HepG2 (cell line): ENCODE measurements at regions not wholly inside any gene's neighbourhood (a gene's known extent, or its start where the extent isn't known, plus 50 kb on each side); places are given as distances from the start of the nearest gene placed in this dataset.

Experiments used
- ATAC-seq: fragments of 200-7000 bp; cut with Tn5 transposase; 3 replicates; pipeline ENCODE4 v1.9.1; 2020; ENCODE audit warnings: mild to moderate bottlenecking, moderate library complexity
- BruUV-seq: library from RNA; stranded (reverse); fragments of 400-500 nt; replicated peaks from 2 replicates; lab custom pipeline; 2021; lab: Mats Ljungman, UMichigan
- CTCF ChIA-PET: fragments of 300-600 bp; formaldehyde crosslinking; extraction: SDS; loops from one replicate; lab custom pipeline; 2021; ENCODE audit warnings: low total read pairs, inconsistent platforms, low intra/inter-chr PET ratio; lab: Yijun Ruan, JAX
- POLR2A ChIA-PET: fragments of 350-600 bp; sonication (Branson Sonifier 250); formaldehyde crosslinking; loops from one replicate; lab custom pipeline; 2020; ENCODE audit warnings: antibody characterized with exemption, inconsistent platforms; lab: Yijun Ruan, JAX
- DNase-seq: peaks from one replicate; pipeline ENCODE4 v3.0.0-alpha.2; 2015; ENCODE audit warnings: low spot score
- FAIRE-seq: peaks from 3 replicates; lab custom pipeline; 2011; peaks lifted over from hg19 to GRCh38; lab: Jason Lieb, UNC
- H2AFZ ChIP-seq: one replicate; pipeline ENCODE4 v1.6.1; 2011; ENCODE audit warnings: low read length, inconsistent platforms
- H3K27ac ChIP-seq: fragments of 300-600 bp; 3 replicates; pipeline ENCODE4 v1.8.0; 2011; ENCODE audit warnings: mixed run types, mild to moderate bottlenecking, mixed read lengths, low read length, inconsistent platforms; ENCODE audit not compliant: insufficient read depth; ENCODE audit errors: extremely low read length
- H3K27me3 ChIP-seq, 2 experiments: fragments of 200-600 bp in 1 of 2; 2 replicates in 1 of 2; 3 replicates in 1 of 2; pipeline versions ENCODE4 v1.6.0 to v1.8.0; 2011; ENCODE audit warnings: low read length in 2 of 2, mild to moderate bottlenecking in 2 of 2, moderate library complexity in 2 of 2, inconsistent platforms in 1 of 2; ENCODE audit not compliant: insufficient read depth in 2 of 2, control insufficient read depth in 1 of 2
- H3K36me3 ChIP-seq, 2 experiments: fragments of 200-600 bp in 1 of 2; replicated peaks in 1 of 2; 2 replicates in 1 of 2; 3 replicates in 1 of 2; pipeline versions ENCODE4 v1.5.1 to v1.8.0; 2011; ENCODE audit warnings: low read length in 2 of 2, inconsistent platforms in 1 of 2; ENCODE audit not compliant: insufficient read depth in 2 of 2, control insufficient read depth in 1 of 2
- H3K4me1 ChIP-seq: 2 replicates; pipeline ENCODE4 v1.5.1; 2012; ENCODE audit warnings: low read length, inconsistent platforms; ENCODE audit not compliant: insufficient read depth
- H3K4me2 ChIP-seq: 2 replicates; pipeline ENCODE4 v1.6.0; 2011; ENCODE audit warnings: low read depth, low read length, inconsistent platforms
- H3K4me3 ChIP-seq, 3 experiments: fragments of 200-600 bp in 1 of 3; sonication (generic), shearing (Covaris generic) in 1 of 3; replicated peaks in 1 of 3; 2 replicates each; pipeline ENCODE4 v1.5.1; 2011 to 2016; ENCODE audit warnings: low read length in 3 of 3, inconsistent platforms in 2 of 3, low read depth in 2 of 3, mild to moderate bottlenecking in 2 of 3, control low read depth in 1 of 3, mixed read lengths in 1 of 3; ENCODE audit not compliant: insufficient read depth in 1 of 3
- H3K79me2 ChIP-seq: one replicate; pipeline ENCODE4 v1.6.1; 2011; ENCODE audit warnings: low read length, inconsistent platforms; ENCODE audit not compliant: insufficient read depth
- H3K9ac ChIP-seq: 2 replicates; pipeline ENCODE4 v1.6.0; 2011; ENCODE audit warnings: mild to moderate bottlenecking, low read depth, low read length, inconsistent platforms; ENCODE audit not compliant: insufficient read depth
- H3K9me3 ChIP-seq: 2 replicates; pipeline ENCODE4 v1.5.1; 2012; ENCODE audit warnings: mild to moderate bottlenecking, low read length
- H4K20me1 ChIP-seq: 2 replicates; pipeline ENCODE4 v1.6.0; 2011; ENCODE audit warnings: inconsistent platforms, mild to moderate bottlenecking, low read length, moderate library complexity; ENCODE audit not compliant: insufficient read depth
- AHDC1 ChIP-seq: sonication (generic); formaldehyde crosslinking; IDR thresholded peaks from 2 replicates; pipeline ENCODE4 v1.5.1; 2020; ENCODE audit warnings: mild to moderate bottlenecking, missing genetic modification reagents, borderline replicate concordance
- CHCHD3 ChIP-seq: sonication (generic); formaldehyde crosslinking; IDR thresholded peaks from 2 replicates; pipeline ENCODE4 v1.8.0; 2022; ENCODE audit warnings: mild to moderate bottlenecking, missing genetic modification reagents, moderate library complexity
- FOXC1 ChIP-seq: sonication (generic); formaldehyde crosslinking; IDR thresholded peaks from 2 replicates; pipeline ENCODE4 v1.8.0; 2022; ENCODE audit warnings: mild to moderate bottlenecking, missing genetic modification reagents, borderline replicate concordance
- GATAD1 ChIP-seq: IDR thresholded peaks from 2 replicates; pipeline ENCODE4 v1.6.1; 2016; ENCODE audit warnings: missing genetic modification reagents, missing compliant biosample characterization
- HDAC1 ChIP-seq: sonication (generic); formaldehyde crosslinking; IDR thresholded peaks from 2 replicates; pipeline ENCODE4 v1.5.1; 2020; ENCODE audit warnings: mild to moderate bottlenecking, missing genetic modification reagents
- MIER2 ChIP-seq: IDR thresholded peaks from 2 replicates; pipeline ENCODE4 v1.6.1; 2016; ENCODE audit warnings: missing biosample characterization, missing genetic modification reagents
- SALL2 ChIP-seq: sonication (generic); formaldehyde crosslinking; IDR thresholded peaks from 2 replicates; pipeline ENCODE4 v1.8.1; 2023; ENCODE audit warnings: mild to moderate bottlenecking, missing genetic modification reagents, inconsistent platforms
- SMC3 ChIP-seq: IDR thresholded peaks from 2 replicates; pipeline ENCODE4 v1.6.1; 2011; ENCODE audit warnings: low read length, improper control_type of control experiment
- ZHX2 ChIP-seq, 2 experiments: sonication (generic) in 1 of 2; formaldehyde crosslinking in 1 of 2; IDR thresholded peaks; 2 replicates each; pipeline versions ENCODE4 v1.6.1 to v1.9.0; 2014 to 2022; ENCODE audit warnings: antibody characterized with exemption in 1 of 2, borderline replicate concordance in 1 of 2, inconsistent platforms in 1 of 2, low read depth in 1 of 2, missing genetic modification reagents in 1 of 2
- ZKSCAN8 ChIP-seq: IDR thresholded peaks from 2 replicates; pipeline ENCODE4 v1.6.1; 2016; ENCODE audit warnings: borderline replicate concordance, missing genetic modification reagents, missing compliant biosample characterization
- ZNF275 ChIP-seq: sonication (generic); formaldehyde crosslinking; IDR thresholded peaks from 2 replicates; pipeline ENCODE4 v1.8.0; 2022; ENCODE audit warnings: missing genetic modification reagents, mild to moderate bottlenecking, inconsistent platforms, borderline replicate concordance
- in situ Hi-C: cut with HindIII; loops from 2 replicates; pipeline ENCODE4 v1.10.0; 2017; ENCODE audit warnings: low pct_unique_long_range_greater_than_20kb; ENCODE audit not compliant: extremely low pct_ligation_motif_present
- intact Hi-C: fragments of 100-400 bp; cut with micrococcal nuclease; formaldehyde crosslinking; loops from one replicate; pipeline ENCODE4 v1.10.0; 2022; ENCODE audit not compliant: unreplicated experiment

- TF ChIP-seq ZHX2 (IDR thresholded peaks at IDR 0.05; ENCODE audit: low read depth) (no peak), ZHX2 (CRISPR knock-in tag; IDR thresholded peaks at IDR 0.05; ENCODE audit: borderline replicate concordance) (no peak), ZKSCAN8 (CRISPR knock-in tag) (no peak), MIER2 (CRISPR knock-in tag) (no peak)
Observed at GRCh38 chr12:87142342-87142741, 886.2 kb upstream of the MGAT4C start (continued).

- H4K20me1 ChIP-seq = no peaks in the 10 kb centered on the region
- no peak overlapping the region for H3K27ac ChIP-seq
- peaks cover 51% of the 10 kb centered on the region for H3K9me3 ChIP-seq
- in situ Hi-C loops (no loop called here), intact Hi-C loops (no loop called here)
- ChIA-PET CTCF (no interaction called here), POLR2A (no interaction called here)
- no peak for DNase-seq
- no peaks in the 10 kb centered on the region for H3K36me3 ChIP-seq
- FAIRE-seq = no peak
- ATAC-seq = no peak
- no peak overlapping the region for H3K4me3 ChIP-seq
- H3K4me1 ChIP-seq = no peaks in the 10 kb centered on the region
- no peak overlapping the region for H3K9ac ChIP-seq
- no peaks in the 10 kb centered on the region for H3K27me3 ChIP-seq
- no TSS peak for BruUV-seq
- H3K79me2 ChIP-seq = no peaks in the 10 kb centered on the region
- no peak overlapping the region for H3K4me2 ChIP-seq
- H2AFZ ChIP-seq = no peak overlapping the region
- TF ChIP-seq FOXC1 = no peak
- no peak for TF ChIP-seq ZNF275 (CRISPR knock-in tag)
- TF ChIP-seq SMC3 = no peak
- no peak for TF ChIP-seq SALL2
- no peak for TF ChIP-seq CHCHD3
- no peak for TF ChIP-seq GATAD1
- TF ChIP-seq AHDC1 (CRISPR knock-in tag) = no peak
- TF ChIP-seq HDAC1 (CRISPR knock-in tag) = no peak
Observed at GRCh38 chr12:87141091-87141490, 884.9 kb upstream of the MGAT4C start.
